ENCODE measurements at regions not wholly inside any gene's neighbourhood (a gene's known extent, or its start where the extent isn't known, plus 50 kb on each side); places are given as distances from the start of the nearest gene placed in this dataset.

DNA sequence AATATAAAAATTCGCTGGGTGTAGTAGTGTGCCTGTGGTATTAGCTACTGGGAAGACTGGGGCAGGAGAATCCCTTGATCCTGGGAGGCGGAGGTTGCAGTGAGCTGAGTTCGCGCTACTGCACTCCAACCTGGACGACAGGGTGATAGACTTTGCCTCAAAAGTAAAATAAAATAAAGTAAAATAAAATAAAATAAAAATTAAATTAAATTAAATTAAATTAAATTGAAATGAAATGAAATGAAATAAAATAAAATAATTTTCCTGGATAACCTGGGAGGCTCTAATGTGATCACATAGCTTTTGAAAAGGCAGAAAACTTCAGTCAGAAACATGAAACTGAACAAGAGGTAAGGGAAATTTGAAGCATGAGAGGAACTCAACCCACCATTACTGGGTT, 818.4 kb upstream of the ATXN7L3B start:
- TF ChIP-seq, protein P1, sequence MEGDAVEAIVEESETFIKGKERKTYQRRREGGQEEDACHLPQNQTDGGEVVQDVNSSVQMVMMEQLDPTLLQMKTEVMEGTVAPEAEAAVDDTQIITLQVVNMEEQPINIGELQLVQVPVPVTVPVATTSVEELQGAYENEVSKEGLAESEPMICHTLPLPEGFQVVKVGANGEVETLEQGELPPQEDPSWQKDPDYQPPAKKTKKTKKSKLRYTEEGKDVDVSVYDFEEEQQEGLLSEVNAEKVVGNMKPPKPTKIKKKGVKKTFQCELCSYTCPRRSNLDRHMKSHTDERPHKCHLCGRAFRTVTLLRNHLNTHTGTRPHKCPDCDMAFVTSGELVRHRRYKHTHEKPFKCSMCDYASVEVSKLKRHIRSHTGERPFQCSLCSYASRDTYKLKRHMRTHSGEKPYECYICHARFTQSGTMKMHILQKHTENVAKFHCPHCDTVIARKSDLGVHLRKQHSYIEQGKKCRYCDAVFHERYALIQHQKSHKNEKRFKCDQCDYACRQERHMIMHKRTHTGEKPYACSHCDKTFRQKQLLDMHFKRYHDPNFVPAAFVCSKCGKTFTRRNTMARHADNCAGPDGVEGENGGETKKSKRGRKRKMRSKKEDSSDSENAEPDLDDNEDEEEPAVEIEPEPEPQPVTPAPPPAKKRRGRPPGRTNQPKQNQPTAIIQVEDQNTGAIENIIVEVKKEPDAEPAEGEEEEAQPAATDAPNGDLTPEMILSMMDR (IDR thresholded peaks at IDR 0.05 in 8 of 11, conservative IDR thresholded peaks at IDR 0.05 in 3 of 11): no peak
- no peak for TF ChIP-seq POLR2A (IDR thresholded peaks at IDR 0.05)

Measured in spleen (tissue), 7 donors.